Prostate gland (tissue), 1 donor: ENCODE measurements at regions not wholly inside any gene's neighbourhood (a gene's known extent, or its start where the extent isn't known, plus 50 kb on each side); places are given as distances from the start of the nearest gene placed in this dataset.

ENCODE experiments used
- POLR2A ChIP-seq: fragments of 450-650 bp; IDR thresholded peaks from one replicate; pipeline ENCODE4 v1.6.1; 2016; ENCODE audit warnings: antibody characterized with exemption, mild to moderate bottlenecking
- POLR2AphosphoS5 ChIP-seq: sonication (generic); formaldehyde crosslinking; IDR thresholded peaks from one replicate; pipeline ENCODE4 v1.6.1; 2017; ENCODE audit warnings: antibody characterized with exemption

- no peak for TF ChIP-seq POLR2AphosphoS5
- no peak for TF ChIP-seq POLR2A
Observed at GRCh38 chr10:33883881-33884280, 549.4 kb upstream of the NRP1 start.
